Suprapubic skin (tissue), 4 donors: ENCODE measurements at regions not wholly inside any gene's neighbourhood (a gene's known extent, or its start where the extent isn't known, plus 50 kb on each side); places are given as distances from the start of the nearest gene placed in this dataset.

Source experiments
- CTCF ChIP-seq, 2 donors: fragments of 200-600 bp in 1 of 2; fragments of 450-650 bp in 1 of 2; sonication (generic) in 1 of 2; IDR thresholded peaks; one replicate each; pipeline ENCODE4 v1.5.1; 2016 to 2019; ENCODE audit warnings: antibody characterized with exemption in 2 of 2, mild to moderate bottlenecking in 1 of 2, moderate library complexity in 1 of 2
- EP300 ChIP-seq: sonication (generic); formaldehyde crosslinking; IDR thresholded peaks from one replicate; pipeline ENCODE4 v1.6.1; 2017; ENCODE audit warnings: antibody characterized with exemption
- POLR2AphosphoS5 ChIP-seq, 3 donors: sonication (generic); formaldehyde crosslinking; IDR thresholded peaks; one replicate each; pipeline ENCODE4 v1.6.1; 2017; ENCODE audit warnings: antibody characterized with exemption in 3 of 3

GRCh38 chr4:28277931-28278330 is 1417.3 kb downstream of the STIM2 start:
- no peak for TF ChIP-seq CTCF (IDR thresholded peaks at IDR 0.05)
- TF ChIP-seq POLR2AphosphoS5 (IDR thresholded peaks at IDR 0.05) = no peak
- no peak for TF ChIP-seq EP300
